MCF 10A (cell line): ENCODE measurements at regions not wholly inside any gene's neighbourhood (a gene's known extent, or its start where the extent isn't known, plus 50 kb on each side); places are given as distances from the start of the nearest gene placed in this dataset.

ENCODE experiments used
- BruUV-seq: library from RNA; stranded (reverse); fragments of 400-500 nt; replicated peaks from 2 replicates; lab custom pipeline; 2021; lab: Mats Ljungman, UMichigan
- CTCF ChIA-PET: fragments of 300-600 bp; sonication (Branson Sonifier 250); formaldehyde crosslinking; extraction: SDS; loops from one replicate; lab custom pipeline; 2021; ENCODE audit warnings: antibody characterized with exemption, inconsistent platforms; lab: Yijun Ruan, JAX
- POLR2A ChIA-PET: fragments of 300-600, 350-650 bp; sonication (Branson Sonifier 250); formaldehyde crosslinking; extraction: SDS; loops from one replicate; lab custom pipeline; 2020; ENCODE audit warnings: antibody characterized with exemption, inconsistent platforms; lab: Yijun Ruan, JAX
- DNase-seq: peaks from one replicate; pipeline ENCODE4 v3.0.0-alpha.2; 2018; ENCODE audit not compliant: unreplicated experiment
- H3K27ac Mint-ChIP-seq: one replicate; pipeline ENCODE4 v1.8.0; 2022; ENCODE audit warnings: mild to moderate bottlenecking, low read depth, mixed read lengths; ENCODE audit not compliant: unreplicated experiment
- H3K27me3 Mint-ChIP-seq: one replicate; pipeline ENCODE4 v1.8.0; 2022; ENCODE audit warnings: mixed read lengths; ENCODE audit not compliant: insufficient read depth, unreplicated experiment
- H3K36me3 Mint-ChIP-seq: one replicate; pipeline ENCODE4 v1.8.0; 2022; ENCODE audit warnings: mild to moderate bottlenecking, moderate library complexity, mixed read lengths; ENCODE audit not compliant: insufficient read depth, unreplicated experiment
- H3K4me1 Mint-ChIP-seq: one replicate; pipeline ENCODE4 v1.8.0; 2022; ENCODE audit warnings: mixed read lengths; ENCODE audit not compliant: insufficient read depth, unreplicated experiment
- H3K4me3 Mint-ChIP-seq: one replicate; pipeline ENCODE4 v1.8.0; 2022; ENCODE audit warnings: mild to moderate bottlenecking, moderate library complexity, mixed read lengths; ENCODE audit not compliant: unreplicated experiment
- H3K9me3 Mint-ChIP-seq: one replicate; pipeline ENCODE4 v1.8.0; 2022; ENCODE audit warnings: mixed read lengths; ENCODE audit not compliant: unreplicated experiment
- CTCF ChIP-seq: fragments of 200-600 bp; IDR thresholded peaks from one replicate; pipeline ENCODE4 v1.8.0; 2022; ENCODE audit warnings: antibody characterized with exemption, mild to moderate bottlenecking; ENCODE audit not compliant: unreplicated experiment
- intact Hi-C: fragments of 100-400 bp; cut with micrococcal nuclease; formaldehyde crosslinking; loops from 2 replicates; pipeline ENCODE4 v1.14.1; 2022

GRCh38 chr10:42490368-42490767 lies 148.0 kb downstream of the ZNF33B start:
- no TSS peak for BruUV-seq
- peaks cover 8% of the 10 kb centered on the region for H3K9me3 Mint-ChIP-seq
- H3K27ac Mint-ChIP-seq = no peak overlapping the region
- ChIA-PET POLR2A (no interaction called here), CTCF (no interaction called here)
- no peak for DNase-seq
- no peak for TF ChIP-seq CTCF
- intact Hi-C loops = no loop called here
- H3K27me3 Mint-ChIP-seq = no peaks in the 10 kb centered on the region
- H3K4me1 Mint-ChIP-seq = peaks cover 4% of the 10 kb centered on the region
- no peak overlapping the region for H3K4me3 Mint-ChIP-seq
- peaks cover 1% of the 10 kb centered on the region for H3K36me3 Mint-ChIP-seq

- H3K9me3 Mint-ChIP-seq = peaks cover 8% of the 10 kb centered on the region
- peak; percentile 32 for DNase-seq
- H3K27ac Mint-ChIP-seq = peak overlapping the region; percentile 59
- POLR2A ChIA-PET = interaction anchor here (0.6 kb wide), 1 partner anchor 289 kb away, joined by 3 read pairs; no protein-coding TSS in a partner anchor
- BruUV-seq = no TSS peak
- peaks cover 4% of the 10 kb centered on the region for H3K4me1 Mint-ChIP-seq
- H3K27me3 Mint-ChIP-seq = no peaks in the 10 kb centered on the region
- TF ChIP-seq CTCF = no peak
- CTCF ChIA-PET = interaction anchor here (0.6 kb wide), 1 partner anchor 476 kb away, joined by 3 read pairs; no protein-coding TSS in a partner anchor
- intact Hi-C loops = no loop called here
- H3K36me3 Mint-ChIP-seq = peaks cover 4% of the 10 kb centered on the region
- H3K4me3 Mint-ChIP-seq = peak overlapping the region; percentile 52
These were observed 150.0 kb downstream of the ZNF33B start for GRCh38 chr10:42488416-42488815.

GRCh38 chr10:42482411-42482810 lies 156.0 kb downstream of the ZNF33B start:
- intact Hi-C loops = no loop called here
- peaks cover 4% of the 10 kb centered on the region for H3K36me3 Mint-ChIP-seq
- peaks cover 24% of the 10 kb centered on the region for H3K9me3 Mint-ChIP-seq
- no peaks in the 10 kb centered on the region for H3K4me1 Mint-ChIP-seq
- DNase-seq = no peak
- no peaks in the 10 kb centered on the region for H3K27me3 Mint-ChIP-seq
- BruUV-seq = no TSS peak
- no peak overlapping the region for H3K4me3 Mint-ChIP-seq
- H3K27ac Mint-ChIP-seq = no peak overlapping the region
- CTCF ChIA-PET = interaction anchor here (1.8 kb wide), 1 partner anchor 19 kb away, joined by 4 read pairs; no protein-coding TSS in a partner anchor
- POLR2A ChIA-PET = interaction anchor here (0.8 kb wide), 1 partner anchor 159 kb away, joined by 4 read pairs; no protein-coding TSS in a partner anchor
- TF ChIP-seq CTCF = no peak

- Mint-ChIP-seq H3K27ac (no peak overlapping the region), H3K36me3 (no peaks in the 10 kb centered on the region), H3K9me3 (peaks cover 17% of the 10 kb centered on the region), H3K4me1 (no peaks in the 10 kb centered on the region), H3K4me3 (no peak overlapping the region), H3K27me3 (no peaks in the 10 kb centered on the region)
- POLR2A ChIA-PET = interaction anchor here (0.9 kb wide), 1 partner anchor 10 kb away, joined by 3 read pairs; no protein-coding TSS in a partner anchor
- no peak for TF ChIP-seq CTCF
- DNase-seq = no peak
- BruUV-seq = no TSS peak
- CTCF ChIA-PET = interaction anchor here (0.7 to 0.9 kb wide), 2 partner anchors 51 to 111 kb away, joined by 3 read pairs; no protein-coding TSS in a partner anchor
- intact Hi-C loops = no loop called here
These were observed 159.3 kb downstream of the ZNF33B start for GRCh38 chr10:42479057-42479456.
